Gastroesophageal sphincter (tissue), 3 donors: ENCODE measurements at regions not wholly inside any gene's neighbourhood (a gene's known extent, or its start where the extent isn't known, plus 50 kb on each side); places are given as distances from the start of the nearest gene placed in this dataset.

Source experiments
- CTCF ChIP-seq, 4 experiments: fragments of 200-600 bp in 2 of 4; fragments of 450-650 bp in 2 of 4; sonication (generic) in 1 of 4; IDR thresholded peaks; one replicate each; pipeline ENCODE4 v1.5.1; 2017 to 2019; ENCODE audit warnings: antibody characterized with exemption in 4 of 4, mild to moderate bottlenecking in 2 of 4, moderate library complexity in 2 of 4
- EP300 ChIP-seq: sonication (generic); formaldehyde crosslinking; IDR thresholded peaks from one replicate; pipeline ENCODE4 v1.6.1; 2017; ENCODE audit warnings: antibody characterized with exemption, mild to moderate bottlenecking
- POLR2A ChIP-seq, 2 donors: fragments of 450-650 bp; IDR thresholded peaks; one replicate each; pipeline ENCODE4 v1.6.1; 2017; ENCODE audit warnings: antibody characterized with exemption in 2 of 2, mild to moderate bottlenecking in 2 of 2, moderate library complexity in 1 of 2
- POLR2AphosphoS5 ChIP-seq: sonication (generic); formaldehyde crosslinking; IDR thresholded peaks from one replicate; pipeline ENCODE4 v1.6.1; 2017; ENCODE audit warnings: antibody characterized with exemption

- TF ChIP-seq CTCF (IDR thresholded peaks at IDR 0.05) = no peak
- no peak for TF ChIP-seq POLR2AphosphoS5
- no peak for TF ChIP-seq POLR2A (IDR thresholded peaks at IDR 0.05)
- no peak for TF ChIP-seq EP300
These were observed 486.6 kb upstream of the PCDH10 start for GRCh38 chr4:132662456-132662855.
